ENCODE measurements at regions not wholly inside any gene's neighbourhood (a gene's known extent, or its start where the extent isn't known, plus 50 kb on each side); places are given as distances from the start of the nearest gene placed in this dataset.
A peak's percentile ranks its signal among the peaks of the same experiment; 100 is the strongest.

DNA sequence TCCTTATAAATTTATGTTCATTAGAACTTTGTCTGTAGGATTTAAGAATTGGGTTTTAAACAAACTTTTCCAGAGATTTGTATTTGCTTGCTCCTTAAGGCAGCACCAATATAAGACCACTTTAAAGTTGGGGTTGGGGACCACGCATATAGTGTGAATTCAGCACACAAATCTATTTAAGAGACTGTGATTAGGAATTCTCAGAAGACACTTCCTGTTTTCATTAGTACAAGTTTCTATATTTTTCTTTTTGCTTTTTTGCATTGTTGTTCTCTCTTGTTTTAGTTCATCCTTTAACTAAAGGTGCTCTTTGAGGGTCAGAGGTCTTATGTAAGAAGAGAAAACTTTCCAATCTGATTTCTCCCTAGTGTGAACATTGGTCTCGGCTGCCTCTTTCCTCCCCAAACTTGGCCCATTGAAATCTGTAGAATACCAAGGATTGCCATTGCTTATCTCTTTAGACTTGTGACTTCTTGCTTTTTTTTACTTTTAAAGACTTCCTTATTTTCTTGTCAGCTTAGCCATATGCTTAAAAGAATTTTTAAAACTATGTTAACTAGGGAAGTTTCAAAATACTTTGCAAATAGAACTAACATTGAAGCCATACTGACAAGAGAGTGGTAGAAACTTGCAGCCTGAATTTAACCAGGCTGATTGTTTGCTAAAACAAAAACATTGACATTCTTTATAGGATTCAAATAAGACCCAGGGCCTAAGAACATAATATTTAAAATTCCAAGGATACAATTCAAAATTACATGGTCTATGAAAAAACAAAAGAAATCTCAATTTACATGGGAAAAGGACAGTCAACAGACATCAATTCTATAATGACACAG is 264.1 kb upstream of the FN1 start:
- Histone ChIP-seq H3K4me1 (ENCODE audit: control insufficient read depth in 1 of 2, insufficient read depth in 2 of 2, low read length in 2 of 2) (peaks cover 0 to 4% of the 10 kb centered on the region in 2 donors), H3K27ac (ENCODE audit: low read depth, low read length) (no peak overlapping the region), H3K4me3 (ENCODE audit: low read depth in 1 of 2, low read length in 2 of 2) (no peak overlapping the region), H3K27me3 (ENCODE audit: control insufficient read depth in 1 of 2, insufficient read depth in 2 of 2, low read length in 2 of 2) (no peaks in the 10 kb centered on the region), H3K9ac (ENCODE audit: low read depth in 1 of 2, low read length in 2 of 2) (no peak overlapping the region), H3K36me3 (ENCODE audit: control insufficient read depth in 1 of 2, insufficient read depth in 2 of 2, low read length in 2 of 2) (no peaks in the 10 kb centered on the region), H3K9me3 (ENCODE audit: control insufficient read depth in 1 of 2, low read length in 2 of 2) (no peaks in the 10 kb centered on the region)

DNA sequence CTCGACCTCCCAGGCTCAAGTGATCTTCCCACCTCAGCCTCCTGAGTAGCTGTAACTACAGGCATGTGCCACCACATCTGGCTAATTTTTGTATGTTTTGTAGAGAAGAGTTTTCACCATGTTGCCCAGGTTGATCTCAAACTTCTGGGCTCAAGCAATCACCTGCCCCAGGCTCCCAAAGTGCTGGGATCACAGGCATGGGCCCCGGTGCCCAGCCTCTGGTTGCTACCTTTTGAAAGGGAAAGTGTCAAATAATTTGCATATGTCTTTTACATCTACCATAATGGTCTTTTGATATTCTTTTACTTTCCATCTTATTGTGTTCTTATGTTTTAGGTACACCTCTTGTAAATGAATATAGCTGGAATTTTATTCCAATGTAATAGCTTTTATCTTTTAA is 263.1 kb upstream of the FN1 start:
- Histone ChIP-seq H3K4me3 (ENCODE audit: low read depth in 1 of 2, low read length in 2 of 2) (no peak overlapping the region), H3K9ac (ENCODE audit: low read depth in 1 of 2, low read length in 2 of 2) (no peak overlapping the region), H3K27me3 (ENCODE audit: control insufficient read depth in 1 of 2, insufficient read depth in 2 of 2, low read length in 2 of 2) (no peaks in the 10 kb centered on the region), H3K36me3 (ENCODE audit: control insufficient read depth in 1 of 2, insufficient read depth in 2 of 2, low read length in 2 of 2) (no peaks in the 10 kb centered on the region), H3K4me1 (ENCODE audit: control insufficient read depth in 1 of 2, insufficient read depth in 2 of 2, low read length in 2 of 2) (peaks cover 0 to 4% of the 10 kb centered on the region in 2 donors), H3K9me3 (ENCODE audit: control insufficient read depth in 1 of 2, low read length in 2 of 2) (no peaks in the 10 kb centered on the region), H3K27ac (ENCODE audit: low read depth, low read length) (no peak overlapping the region)

DNA sequence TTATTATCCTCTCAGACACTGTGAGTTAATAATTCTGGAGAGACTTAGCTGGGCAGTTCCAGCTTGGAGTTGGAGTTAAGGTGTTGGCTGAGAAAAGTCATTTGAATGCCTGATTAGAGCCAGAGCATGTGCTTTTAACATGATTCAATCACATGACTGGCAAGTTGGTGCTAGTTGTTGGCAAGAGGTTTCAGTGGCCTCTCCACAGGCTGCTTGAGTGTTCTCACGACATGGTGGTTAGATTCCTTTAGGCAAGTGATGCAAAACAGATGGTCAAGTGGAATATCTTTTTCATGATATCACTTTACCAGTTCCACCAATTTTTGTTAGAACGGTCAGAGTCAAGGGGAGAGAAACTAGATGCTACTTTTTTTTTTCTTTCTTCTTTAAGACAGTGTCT is 262.7 kb upstream of the FN1 start:
- Histone ChIP-seq H3K36me3 (ENCODE audit: control insufficient read depth in 1 of 2, insufficient read depth in 2 of 2, low read length in 2 of 2) (no peaks in the 10 kb centered on the region), H3K4me1 (ENCODE audit: control insufficient read depth in 1 of 2, insufficient read depth in 2 of 2, low read length in 2 of 2) (peaks cover 0 to 4% of the 10 kb centered on the region in 2 donors), H3K27me3 (ENCODE audit: control insufficient read depth in 1 of 2, insufficient read depth in 2 of 2, low read length in 2 of 2) (no peaks in the 10 kb centered on the region), H3K9ac (ENCODE audit: low read depth in 1 of 2, low read length in 2 of 2) (no peak overlapping the region), H3K9me3 (ENCODE audit: control insufficient read depth in 1 of 2, low read length in 2 of 2) (no peaks in the 10 kb centered on the region), H3K4me3 (ENCODE audit: low read depth in 1 of 2, low read length in 2 of 2) (no peak overlapping the region), H3K27ac (ENCODE audit: low read depth, low read length) (no peak overlapping the region)

DNA sequence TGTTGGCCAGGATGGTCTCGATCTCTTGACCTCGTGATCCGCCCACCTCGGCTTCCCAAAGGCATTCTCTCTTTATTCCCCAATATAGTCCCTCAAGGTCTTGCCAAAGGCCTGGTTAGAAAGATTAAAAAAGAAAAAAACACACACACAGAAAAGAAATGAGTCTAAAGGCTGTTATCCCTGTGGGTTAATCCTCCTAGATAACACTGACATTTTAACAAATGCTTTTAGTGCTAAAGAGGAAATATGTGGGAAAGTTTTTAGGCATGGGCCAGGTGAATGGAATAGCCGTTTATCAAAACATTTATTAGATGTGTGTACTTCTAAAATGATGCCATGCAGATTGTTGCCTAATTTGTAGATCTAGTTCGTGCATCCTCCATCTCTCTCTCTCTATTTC is 261.6 kb upstream of the FN1 start:
- H3K4me1 ChIP-seq (ENCODE audit: control insufficient read depth in 1 of 2, insufficient read depth in 2 of 2, low read length in 2 of 2), result peaks cover 0 to 4% of the 10 kb centered on the region in 2 donors

DNA sequence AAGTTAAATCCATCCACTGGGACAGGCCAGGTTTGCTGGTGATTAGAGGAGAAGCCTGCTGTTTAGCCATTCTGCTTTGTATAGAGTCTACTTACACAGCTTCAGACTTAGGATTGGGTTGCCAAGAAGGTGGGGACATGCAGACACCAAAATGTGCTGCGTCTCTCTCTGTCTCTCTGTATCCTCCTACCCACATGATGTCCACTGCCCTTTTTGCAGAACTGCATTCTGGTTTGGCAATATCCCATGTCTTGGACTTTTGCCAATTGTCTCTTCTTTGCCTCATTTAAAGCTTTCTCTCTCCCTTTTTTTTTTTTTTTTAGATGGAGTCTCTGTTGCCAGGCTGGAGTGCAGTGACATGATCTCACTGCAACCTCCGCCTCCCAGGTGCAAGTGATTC is 261.1 kb upstream of the FN1 start:
- Histone ChIP-seq H3K4me1 (ENCODE audit: control insufficient read depth in 1 of 2, insufficient read depth in 2 of 2, low read length in 2 of 2) (peaks cover 0 to 4% of the 10 kb centered on the region in 2 donors), H3K27me3 (ENCODE audit: control insufficient read depth in 1 of 2, insufficient read depth in 2 of 2, low read length in 2 of 2) (no peaks in the 10 kb centered on the region), H3K9ac (ENCODE audit: low read depth in 1 of 2, low read length in 2 of 2) (no peak overlapping the region), H3K9me3 (ENCODE audit: control insufficient read depth in 1 of 2, low read length in 2 of 2) (no peaks in the 10 kb centered on the region), H3K27ac (ENCODE audit: low read depth, low read length) (no peak overlapping the region), H3K36me3 (ENCODE audit: control insufficient read depth in 1 of 2, insufficient read depth in 2 of 2, low read length in 2 of 2) (no peaks in the 10 kb centered on the region), H3K4me3 (ENCODE audit: low read depth in 1 of 2, low read length in 2 of 2) (no peak overlapping the region)

More for the DNA sequence above, 261.6 kb upstream of the FN1 start:
- Histone ChIP-seq H3K9me3 (ENCODE audit: control insufficient read depth in 1 of 2, low read length in 2 of 2) (no peaks in the 10 kb centered on the region), H3K9ac (ENCODE audit: low read depth in 1 of 2, low read length in 2 of 2) (no peak overlapping the region), H3K4me3 (ENCODE audit: low read depth in 1 of 2, low read length in 2 of 2) (no peak overlapping the region), H3K36me3 (ENCODE audit: control insufficient read depth in 1 of 2, insufficient read depth in 2 of 2, low read length in 2 of 2) (no peaks in the 10 kb centered on the region), H3K27me3 (ENCODE audit: control insufficient read depth in 1 of 2, insufficient read depth in 2 of 2, low read length in 2 of 2) (no peaks in the 10 kb centered on the region), H3K27ac (ENCODE audit: low read depth, low read length) (no peak overlapping the region)

DNA sequence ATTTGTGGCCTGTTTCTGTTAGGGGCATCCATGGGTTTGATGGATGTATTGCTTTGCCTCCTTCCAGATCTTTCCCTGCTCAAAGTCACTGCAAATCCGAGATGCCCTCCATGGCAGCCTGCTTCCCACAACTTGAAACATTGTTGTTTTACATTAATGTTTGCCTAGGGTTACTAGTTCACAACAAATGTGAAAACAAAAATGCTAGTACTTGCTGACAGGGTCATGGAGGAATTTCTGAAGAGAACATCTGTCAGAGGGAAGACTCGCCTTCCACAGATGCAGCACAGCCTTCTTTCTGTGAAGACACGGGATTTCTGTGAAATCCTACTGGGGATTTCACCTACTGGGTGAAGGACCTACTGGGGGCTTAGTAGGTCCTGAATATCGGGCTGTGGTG is 260.0 kb upstream of the FN1 start:
- Histone ChIP-seq H3K27me3 (ENCODE audit: control insufficient read depth in 1 of 2, insufficient read depth in 2 of 2, low read length in 2 of 2) (no peaks in the 10 kb centered on the region), H3K36me3 (ENCODE audit: control insufficient read depth in 1 of 2, insufficient read depth in 2 of 2, low read length in 2 of 2) (no peaks in the 10 kb centered on the region), H3K9me3 (ENCODE audit: control insufficient read depth in 1 of 2, low read length in 2 of 2) (no peaks in the 10 kb centered on the region), H3K4me3 (ENCODE audit: low read depth in 1 of 2, low read length in 2 of 2) (no peak overlapping the region), H3K27ac (ENCODE audit: low read depth, low read length) (no peak overlapping the region), H3K4me1 (ENCODE audit: control insufficient read depth in 1 of 2, insufficient read depth in 2 of 2, low read length in 2 of 2) (peaks cover 0 to 4% of the 10 kb centered on the region in 2 donors), H3K9ac (ENCODE audit: low read depth in 1 of 2, low read length in 2 of 2) (no peak overlapping the region)

DNA sequence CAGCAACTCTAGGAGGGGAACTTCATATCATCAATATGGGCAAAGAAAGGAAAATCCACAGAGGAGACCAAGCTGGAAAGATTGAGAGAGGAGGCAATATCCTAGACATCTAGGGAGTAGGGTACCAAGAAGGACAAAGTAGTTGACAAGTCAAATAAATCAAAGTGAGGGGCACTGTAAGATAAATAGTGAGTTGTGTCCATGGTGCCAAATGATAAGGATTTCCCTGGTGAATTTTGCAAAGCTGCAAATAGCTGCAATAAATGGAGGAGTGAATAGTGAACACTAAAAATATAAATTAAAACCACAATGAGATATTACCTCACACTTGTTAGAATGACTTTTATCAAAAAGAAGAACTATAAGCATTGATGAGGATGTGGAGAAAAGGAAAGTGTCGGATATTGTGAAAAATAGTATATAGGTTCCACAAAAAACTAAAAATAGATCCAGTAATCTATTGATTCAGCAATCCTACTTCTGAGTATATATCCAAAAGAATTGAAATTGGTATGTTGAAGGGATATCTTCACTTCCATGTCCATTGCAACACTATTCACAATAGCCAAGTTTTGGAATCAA is 258.2 kb upstream of the FN1 start:
- H3K9ac ChIP-seq (ENCODE audit: low read depth in 1 of 2, low read length in 2 of 2), result no peak overlapping the region
- H3K27me3 ChIP-seq (ENCODE audit: control insufficient read depth in 1 of 2, insufficient read depth in 2 of 2, low read length in 2 of 2), result no peaks in the 10 kb centered on the region
- no peaks in the 10 kb centered on the region for H3K4me1 ChIP-seq (ENCODE audit: control insufficient read depth in 1 of 2, insufficient read depth in 2 of 2, low read length in 2 of 2)
- H3K36me3 ChIP-seq (ENCODE audit: control insufficient read depth in 1 of 2, insufficient read depth in 2 of 2, low read length in 2 of 2), result no peaks in the 10 kb centered on the region
- H3K4me3 ChIP-seq (ENCODE audit: low read depth in 1 of 2, low read length in 2 of 2), result no peak overlapping the region
- no peak overlapping the region for H3K27ac ChIP-seq (ENCODE audit: low read depth, low read length)
- no peaks in the 10 kb centered on the region for H3K9me3 ChIP-seq (ENCODE audit: control insufficient read depth in 1 of 2, low read length in 2 of 2)

DNA sequence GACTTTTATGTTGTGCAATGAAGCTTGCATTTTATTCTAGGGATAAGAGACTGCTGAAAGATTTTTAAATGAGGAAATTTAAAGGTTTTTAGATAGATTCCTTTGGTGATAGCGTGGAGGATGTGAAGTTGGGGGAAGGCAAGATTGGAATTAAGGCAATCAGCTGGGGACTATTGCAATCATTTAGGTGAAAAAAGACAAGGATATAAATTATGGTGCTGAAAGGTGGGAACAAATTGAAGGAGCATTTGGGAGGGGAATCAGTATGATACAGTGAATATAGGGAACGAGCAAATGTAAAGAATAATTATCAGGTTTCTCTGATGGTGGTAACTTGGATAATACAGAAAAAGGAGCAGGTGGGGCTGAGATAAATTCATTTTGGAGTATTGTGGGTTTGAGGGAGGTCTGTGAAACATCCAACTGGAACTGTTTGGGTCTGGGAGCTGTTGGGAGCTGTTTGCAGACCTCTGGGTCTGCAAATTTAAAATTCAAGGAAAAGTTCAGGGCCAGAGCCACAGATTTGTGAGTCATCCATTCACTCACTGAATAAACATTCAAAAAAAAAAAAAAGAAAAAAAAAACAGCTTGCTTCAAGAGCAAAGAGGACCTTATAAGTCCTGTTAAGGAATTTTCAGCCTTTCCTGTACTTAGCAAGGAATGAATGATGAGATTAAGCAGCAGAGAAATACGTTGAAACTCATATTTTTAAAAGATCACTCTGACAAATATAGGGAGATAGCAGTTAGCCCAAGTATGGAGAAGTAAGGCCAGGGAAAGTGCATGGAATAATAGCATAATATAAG is 257.5 kb upstream of the FN1 start:
- Histone ChIP-seq H3K4me1 (ENCODE audit: control insufficient read depth in 1 of 2, insufficient read depth in 2 of 2, low read length in 2 of 2) (no peaks in the 10 kb centered on the region), H3K27me3 (ENCODE audit: control insufficient read depth in 1 of 2, insufficient read depth in 2 of 2, low read length in 2 of 2) (no peaks in the 10 kb centered on the region), H3K4me3 (ENCODE audit: low read depth in 1 of 2, low read length in 2 of 2) (no peak overlapping the region), H3K36me3 (ENCODE audit: control insufficient read depth in 1 of 2, insufficient read depth in 2 of 2, low read length in 2 of 2) (no peaks in the 10 kb centered on the region), H3K9me3 (ENCODE audit: control insufficient read depth in 1 of 2, low read length in 2 of 2) (no peaks in the 10 kb centered on the region), H3K9ac (ENCODE audit: low read depth in 1 of 2, low read length in 2 of 2) (no peak overlapping the region), H3K27ac (ENCODE audit: low read depth, low read length) (peak overlapping the region; percentile 5)

DNA sequence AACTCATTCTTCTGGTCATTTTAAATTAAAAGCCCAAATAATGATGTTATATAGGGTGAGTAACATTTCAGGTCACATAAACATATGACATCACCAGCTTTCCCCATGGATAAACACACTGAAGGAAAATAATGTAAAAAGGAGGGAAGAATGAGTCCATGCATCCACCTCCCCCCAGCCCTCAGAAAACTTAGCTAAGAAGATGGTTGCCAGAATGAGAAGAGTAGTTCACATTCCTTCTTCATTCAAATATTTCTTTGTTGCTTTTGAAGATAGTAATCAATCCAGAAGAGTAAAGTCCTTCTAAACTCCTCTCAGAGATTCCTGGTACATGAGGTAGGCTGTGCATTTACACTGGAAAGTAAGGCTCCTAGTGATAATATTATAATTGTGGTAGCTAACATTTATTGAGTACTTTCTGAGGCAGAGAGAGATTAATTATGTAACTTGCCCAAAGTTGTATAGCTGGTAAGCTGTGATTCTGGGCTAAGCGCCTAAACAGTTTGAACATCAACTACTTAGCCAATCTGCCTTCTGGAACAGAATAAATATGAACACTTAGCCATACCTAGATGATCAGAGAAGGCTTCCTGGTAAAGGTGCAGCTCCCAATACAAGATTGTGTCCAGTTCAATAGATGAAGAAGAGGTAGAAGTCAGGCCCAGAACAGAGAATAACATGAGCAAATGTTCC is 256.7 kb upstream of the FN1 start:
- no peaks in the 10 kb centered on the region for H3K27me3 ChIP-seq (ENCODE audit: control insufficient read depth in 1 of 2, insufficient read depth in 2 of 2, low read length in 2 of 2)
- H3K36me3 ChIP-seq (ENCODE audit: control insufficient read depth in 1 of 2, insufficient read depth in 2 of 2, low read length in 2 of 2), result no peaks in the 10 kb centered on the region
- no peak overlapping the region for H3K9ac ChIP-seq (ENCODE audit: low read depth in 1 of 2, low read length in 2 of 2)
- H3K4me1 ChIP-seq (ENCODE audit: control insufficient read depth in 1 of 2, insufficient read depth in 2 of 2, low read length in 2 of 2), result no peaks in the 10 kb centered on the region
- H3K27ac ChIP-seq (ENCODE audit: low read depth, low read length), result peak overlapping the region; percentile 5
- no peaks in the 10 kb centered on the region for H3K9me3 ChIP-seq (ENCODE audit: control insufficient read depth in 1 of 2, low read length in 2 of 2)
- no peak overlapping the region for H3K4me3 ChIP-seq (ENCODE audit: low read depth in 1 of 2, low read length in 2 of 2)

Data from duodenal mucosa (tissue), 2 donors.